Urothelium cell line (cell line): ENCODE measurements at regions not wholly inside any gene's neighbourhood (a gene's known extent, or its start where the extent isn't known, plus 50 kb on each side); places are given as distances from the start of the nearest gene placed in this dataset.
"Not testable (repeated sequence)": the region's sequence is repeated elsewhere in the genome, so short reads cannot be mapped to it uniquely, and the experiment has no call there.

Experiments used
- DNase-seq: peaks from one replicate; pipeline ENCODE4 v3.0.0; 2011; ENCODE audit warnings: low spot score, mixed read lengths
- FAIRE-seq: peaks from 2 replicates; lab custom pipeline; 2011; peaks lifted over from hg19 to GRCh38; lab: Jason Lieb, UNC

DNA sequence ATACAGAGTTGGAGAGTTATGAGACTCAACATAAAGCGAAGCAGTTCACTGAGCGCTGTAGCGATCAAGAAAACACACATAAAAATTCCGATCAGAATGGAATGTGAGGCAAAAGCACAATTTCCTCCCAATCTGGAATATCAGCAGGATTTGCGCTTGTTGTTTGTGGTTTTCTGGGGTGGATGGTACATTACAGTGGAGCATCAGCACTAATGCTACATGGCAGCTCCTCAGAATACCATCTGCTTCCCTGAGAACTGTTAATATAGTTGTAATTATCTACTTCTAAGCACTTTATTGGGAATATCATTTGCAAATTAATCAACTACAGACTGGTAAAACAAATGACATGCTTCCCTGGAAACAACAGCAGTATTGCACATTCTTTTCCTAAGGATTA is 324.1 kb upstream of the PPARGC1A start:
- no peak for FAIRE-seq
- DNase-seq = no peak

DNA sequence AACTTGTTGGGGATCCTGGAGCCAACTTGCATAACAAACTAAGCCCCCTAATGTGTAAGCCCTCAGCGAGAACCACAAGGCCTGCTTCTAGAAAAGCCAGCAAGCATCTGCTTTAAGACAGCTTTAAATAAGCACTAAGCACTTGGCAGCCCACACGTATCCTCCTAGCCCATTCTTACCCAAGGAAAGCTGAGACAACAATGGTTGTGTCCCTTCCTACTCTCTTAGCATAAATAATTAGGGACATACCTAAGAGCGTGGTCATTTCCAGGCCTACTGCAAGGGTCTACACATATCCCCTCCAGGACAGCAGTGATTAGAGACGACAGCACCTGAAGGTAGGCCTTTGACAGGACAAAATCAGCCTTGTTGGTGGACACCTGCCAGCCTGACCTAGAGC is 322.8 kb upstream of the PPARGC1A start:
- DNase-seq = no peak
- no peak for FAIRE-seq

DNA sequence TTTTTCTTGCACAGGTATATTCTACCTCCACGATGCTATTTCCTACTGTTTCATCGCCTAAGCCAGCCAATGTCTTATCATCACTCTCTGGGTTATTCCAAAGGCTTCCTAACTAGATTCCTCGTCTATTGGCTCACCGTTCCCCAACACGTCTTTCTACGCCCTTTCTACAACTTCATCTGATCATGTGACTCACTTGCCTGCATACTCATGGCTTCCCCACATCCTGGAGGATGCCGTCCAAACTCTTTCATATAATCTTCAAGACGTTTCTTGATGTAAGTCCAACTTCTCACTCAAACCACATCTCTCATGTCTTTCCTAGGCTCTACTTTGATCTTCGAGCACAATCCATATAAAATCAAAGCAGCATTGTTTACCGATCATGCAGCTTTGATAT is 322.0 kb upstream of the PPARGC1A start:
- no peak for DNase-seq
- no peak for FAIRE-seq

DNA sequence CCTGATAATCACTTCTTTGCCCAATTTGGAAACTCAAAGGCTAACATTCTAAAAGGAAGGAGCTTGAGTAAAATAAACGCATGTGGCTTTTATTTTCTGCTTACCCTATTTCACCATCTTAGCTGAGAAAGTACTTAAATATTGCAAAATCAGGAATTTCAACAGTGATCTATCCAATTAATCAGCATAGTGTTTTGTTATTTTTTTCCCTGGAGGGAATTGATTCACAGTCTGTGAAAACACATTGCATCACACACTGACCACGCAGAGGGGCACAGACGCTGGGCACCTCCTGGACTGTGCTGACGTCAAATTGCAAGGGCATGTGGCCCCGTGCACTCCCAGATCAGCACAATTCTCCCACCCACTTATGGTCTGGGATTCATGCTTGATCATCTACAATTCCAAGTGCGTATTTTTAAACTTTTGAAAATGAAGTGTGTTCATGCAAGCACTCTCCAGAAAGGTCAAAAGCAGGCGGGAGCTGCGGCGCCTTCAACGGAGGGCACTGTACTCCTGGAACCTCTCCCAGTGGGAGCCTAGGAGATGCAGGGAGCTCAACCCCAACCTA is 320.6 kb upstream of the PPARGC1A start:
- FAIRE-seq = no peak
- no peak for DNase-seq

DNA sequence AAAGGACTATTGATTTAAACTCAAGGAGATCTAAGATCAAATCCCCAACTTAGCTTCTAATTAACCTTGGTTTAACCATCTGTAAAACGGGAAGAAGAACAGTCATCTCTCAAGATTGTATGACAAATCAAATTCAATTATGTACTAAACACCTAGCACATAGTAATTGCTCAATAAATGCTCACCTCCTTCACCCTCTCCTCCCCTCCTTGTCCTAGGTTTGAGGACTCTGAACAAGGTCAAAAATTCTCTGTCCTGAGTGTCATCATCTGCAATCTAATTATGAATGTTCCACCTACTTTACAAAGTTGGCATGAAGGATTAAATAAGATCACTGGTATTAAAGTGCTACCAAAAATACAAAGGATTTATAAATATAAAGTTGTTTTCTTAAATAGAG is 320.1 kb upstream of the PPARGC1A start:
- DNase-seq (no peak), FAIRE-seq (no peak)

DNA sequence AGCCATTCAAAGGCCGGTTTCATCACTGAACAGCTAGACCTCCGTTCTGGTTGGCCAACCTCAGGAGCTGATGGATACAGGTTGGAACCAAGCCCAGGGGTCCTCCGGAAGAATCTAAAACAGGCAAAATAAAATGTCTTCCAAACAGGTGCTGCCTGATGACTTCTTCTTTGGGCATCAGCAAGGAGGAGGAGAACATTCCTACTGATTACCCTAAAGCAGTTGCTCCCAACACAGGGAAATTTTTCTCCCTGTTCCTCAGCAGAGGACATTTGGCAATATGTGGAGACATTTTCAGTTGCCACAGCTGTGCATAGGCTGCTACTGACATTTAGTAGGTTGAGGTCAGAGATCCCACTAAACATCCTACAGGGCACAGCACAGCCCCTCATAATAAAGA is 319.3 kb upstream of the PPARGC1A start:
- FAIRE-seq (no peak), DNase-seq (no peak)

DNA sequence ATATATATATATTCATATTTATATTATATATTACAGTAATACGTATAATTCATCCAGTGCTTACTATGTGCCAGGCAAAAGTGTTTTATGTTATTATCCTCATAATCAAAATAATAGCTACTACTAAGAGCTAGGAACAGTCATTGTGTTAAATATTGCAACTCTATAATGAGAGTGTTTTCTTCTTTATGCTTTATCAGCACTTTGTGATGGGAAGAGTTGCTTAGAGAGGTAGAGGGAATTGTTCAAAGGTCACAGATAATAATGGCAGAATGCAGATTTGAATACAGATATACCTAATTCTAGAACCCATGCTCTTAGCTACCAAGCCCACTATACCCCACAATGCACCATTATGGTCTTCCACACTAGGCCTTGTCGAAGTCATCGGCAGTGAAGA is 318.8 kb upstream of the PPARGC1A start:
- FAIRE-seq = no peak
- DNase-seq = no peak

DNA sequence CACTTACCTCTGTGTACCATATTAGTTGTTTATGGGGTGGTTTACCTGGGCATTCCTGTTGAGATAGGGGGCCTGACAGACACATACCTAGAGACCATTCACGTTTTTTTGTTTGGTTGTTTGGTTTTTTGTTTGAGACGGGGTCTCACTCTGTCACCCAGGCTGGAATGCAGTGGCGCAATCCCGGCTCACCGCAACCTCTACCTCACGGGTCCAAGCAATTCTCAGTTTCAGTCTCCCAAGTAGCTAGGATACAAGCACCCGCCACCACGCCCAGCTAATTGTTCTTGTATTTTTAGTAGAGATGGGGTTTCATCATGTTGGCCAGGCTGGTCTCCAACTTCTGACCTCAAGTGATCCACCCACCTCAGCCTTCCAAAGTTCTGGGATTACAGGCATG is 314.9 kb upstream of the PPARGC1A start:
- FAIRE-seq, DNase-seq: not testable (repeated sequence)

DNA sequence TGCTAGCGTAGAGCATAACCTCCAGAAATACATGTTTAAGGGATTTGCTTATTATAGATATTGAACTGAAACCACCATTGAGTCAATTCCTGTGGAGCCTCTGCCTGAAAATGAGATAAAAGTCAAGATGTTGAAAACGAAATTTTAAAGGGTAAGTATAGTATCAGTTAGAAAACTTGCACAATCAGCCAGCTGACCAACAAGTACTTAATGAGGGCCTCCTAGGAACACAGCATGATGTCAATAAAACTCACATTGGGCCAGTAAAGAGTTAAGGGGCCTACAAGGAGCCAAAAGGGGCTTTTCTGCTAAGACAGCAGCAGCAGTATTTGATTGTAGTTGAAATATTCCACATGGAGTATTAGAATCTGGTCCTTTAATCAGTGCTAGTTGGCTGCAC is 314.1 kb upstream of the PPARGC1A start:
- no peak for FAIRE-seq

DNA sequence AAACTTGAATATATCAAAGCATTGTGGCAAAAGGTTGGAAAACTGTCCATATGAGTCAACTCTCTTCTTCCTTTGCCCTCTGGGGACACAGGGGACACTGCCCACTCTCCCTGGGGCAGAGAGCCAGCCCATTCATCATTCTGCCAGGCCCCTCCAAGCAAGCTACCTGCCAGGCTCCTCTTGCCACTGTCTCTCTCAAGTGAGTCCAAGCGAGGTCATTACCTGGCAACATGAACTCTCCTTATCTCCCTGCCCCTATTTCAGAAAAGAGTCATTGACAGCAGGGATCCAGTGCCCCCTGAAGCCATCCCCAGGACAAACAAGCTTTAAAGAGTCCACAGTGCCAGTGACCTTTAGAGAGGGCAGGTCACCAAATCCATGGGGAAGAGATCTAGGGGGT is 312.7 kb upstream of the PPARGC1A start:
- no peak for DNase-seq
- FAIRE-seq = no peak

More for the DNA sequence above, 314.1 kb upstream of the PPARGC1A start:
- DNase-seq = no peak

DNA sequence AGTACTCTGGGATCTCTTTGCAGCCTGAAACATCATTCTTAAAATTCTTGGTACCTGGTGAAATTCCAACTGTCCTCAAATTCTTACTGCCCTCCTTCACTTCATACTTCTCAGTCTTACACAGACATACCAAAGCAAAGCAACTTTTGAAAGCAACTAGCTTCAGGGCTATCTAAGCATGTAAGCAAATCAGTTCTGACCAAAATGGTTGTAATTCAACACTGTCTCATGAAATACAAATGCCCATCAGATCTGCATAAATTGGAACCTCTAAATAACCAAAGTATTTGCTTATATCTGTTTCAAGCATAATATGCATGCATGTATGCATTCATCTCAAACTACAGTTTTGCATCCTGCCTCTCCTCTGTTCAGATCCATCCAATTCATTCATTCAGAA is 308.1 kb upstream of the PPARGC1A start:
- FAIRE-seq = no peak
- no peak for DNase-seq

DNA sequence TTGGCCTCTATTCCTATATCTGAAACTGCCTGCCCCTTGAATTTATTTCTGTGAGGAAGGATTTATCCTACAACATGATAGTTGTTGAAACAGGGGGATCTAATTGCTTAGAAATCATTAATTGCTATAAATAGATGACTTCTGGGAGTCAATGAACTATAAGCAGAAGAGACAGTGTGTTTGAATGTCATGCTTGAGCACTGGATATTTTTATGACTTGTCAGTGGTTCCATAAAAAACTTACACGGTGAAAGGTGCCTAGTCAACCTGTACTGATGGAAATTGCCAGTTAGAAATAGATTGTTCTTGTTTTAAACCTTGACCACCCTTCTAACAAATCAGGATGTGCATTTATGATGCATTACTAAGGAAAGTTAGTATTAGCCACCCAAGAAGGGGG is 306.9 kb upstream of the PPARGC1A start:
- no peak for FAIRE-seq
- DNase-seq = no peak

DNA sequence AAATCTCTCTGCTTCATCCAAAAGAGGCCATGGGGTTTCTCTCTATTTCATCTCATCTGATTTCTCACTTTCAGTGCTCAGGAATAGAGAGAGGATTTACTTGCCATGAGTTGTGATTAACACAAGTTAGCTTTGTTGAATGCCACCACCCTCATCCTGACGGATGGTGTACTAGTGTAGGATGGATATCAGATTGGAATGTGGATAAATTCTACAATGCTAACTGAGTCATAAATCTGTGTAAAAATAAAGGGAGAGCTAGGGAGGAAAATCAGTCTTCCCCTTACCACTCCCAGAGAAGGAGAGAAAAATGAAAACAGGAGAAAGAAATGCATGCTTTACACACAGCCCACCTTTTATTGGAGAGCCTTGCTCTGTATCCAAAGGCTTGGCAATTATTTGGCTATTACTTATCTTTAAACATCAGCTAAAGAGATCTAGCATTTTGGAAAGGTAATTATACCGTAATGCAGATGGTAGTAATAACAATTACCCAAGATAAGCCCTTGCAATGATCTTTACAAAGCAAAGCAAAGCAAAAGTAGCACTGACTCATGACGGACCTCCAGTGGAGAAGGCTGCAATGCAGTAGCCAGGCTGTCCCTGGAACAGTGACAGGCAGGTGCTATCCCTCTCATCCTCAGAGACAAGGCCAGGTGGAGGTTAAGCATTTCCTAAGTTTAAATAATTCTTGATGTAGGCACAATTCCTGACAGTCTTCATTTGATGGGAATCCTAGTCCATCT is 306.3 kb upstream of the PPARGC1A start:
- DNase-seq (no peak), FAIRE-seq (no peak)

DNA sequence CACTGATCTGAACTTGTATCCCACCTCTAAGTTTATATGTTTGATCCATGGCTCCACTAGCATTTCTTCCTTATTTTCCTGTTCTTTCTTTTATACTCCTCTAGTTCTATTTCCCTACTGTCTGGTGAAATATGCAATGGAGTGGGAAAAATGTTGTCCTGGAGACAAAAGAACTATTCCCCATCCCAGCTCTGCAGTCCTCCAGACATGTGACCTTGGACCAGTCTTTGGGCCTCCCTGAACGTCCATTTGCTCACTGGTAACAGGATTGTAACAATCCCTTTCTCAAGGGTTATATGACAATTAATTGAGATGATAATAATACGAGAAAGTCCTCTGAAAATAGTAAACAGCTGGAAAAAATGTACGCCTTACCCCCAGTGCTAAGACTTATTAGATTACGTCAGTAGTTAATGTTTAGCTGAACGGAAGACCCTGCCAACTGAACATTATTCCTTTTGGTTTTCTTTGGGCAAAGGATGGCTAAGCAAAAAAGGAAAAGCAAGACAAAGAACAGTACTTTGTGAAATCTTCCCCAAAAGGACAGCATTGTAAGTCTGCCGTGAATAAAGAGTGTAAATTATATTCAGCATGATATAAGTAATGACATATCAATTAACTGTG is 302.3 kb upstream of the PPARGC1A start:
- FAIRE-seq (no peak), DNase-seq (no peak)

DNA sequence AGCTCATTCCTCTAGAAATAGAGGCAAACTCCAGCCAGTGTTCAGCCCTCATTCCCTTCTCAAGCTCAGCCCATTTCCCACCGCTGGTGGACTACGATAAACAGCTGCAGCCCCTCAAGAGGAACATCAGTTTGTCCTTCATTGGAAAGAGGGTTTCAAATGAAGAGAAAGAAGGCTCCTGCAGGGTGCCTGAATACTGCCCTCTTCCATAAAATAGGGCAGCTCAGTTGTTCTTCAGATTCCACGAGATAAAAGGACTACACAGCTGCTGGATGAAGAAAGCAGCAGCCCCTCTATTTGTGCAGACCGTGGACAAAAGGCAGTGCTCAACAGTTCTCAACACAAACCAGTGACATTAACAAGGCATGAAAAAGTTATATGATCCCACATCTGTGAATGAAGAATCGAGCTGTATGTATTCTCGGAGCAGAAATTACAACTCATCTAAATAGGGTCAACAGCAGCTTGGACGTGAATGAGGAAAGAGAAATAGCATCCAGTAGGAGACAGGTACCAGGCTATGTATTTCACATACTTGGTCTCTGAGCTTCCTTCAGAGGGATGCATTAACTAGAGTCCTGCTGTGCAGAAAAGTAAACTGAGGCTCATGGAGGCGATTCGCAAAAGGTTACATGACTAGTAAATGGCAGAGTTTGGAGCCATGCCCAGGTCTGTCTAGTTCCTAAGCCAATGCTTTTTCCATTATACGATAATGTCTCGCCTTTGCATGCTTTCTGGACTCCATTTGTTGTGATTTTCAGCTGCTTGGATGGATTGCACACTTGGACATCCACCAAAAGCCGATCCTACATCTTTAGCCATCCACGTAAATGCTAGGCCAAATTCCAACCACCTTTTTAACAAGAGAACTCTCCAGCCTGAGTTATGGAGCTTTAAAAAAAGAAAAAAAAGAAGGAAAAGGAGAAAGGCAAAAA is 301.2 kb upstream of the PPARGC1A start:
- DNase-seq (no peak), FAIRE-seq (no peak)

DNA sequence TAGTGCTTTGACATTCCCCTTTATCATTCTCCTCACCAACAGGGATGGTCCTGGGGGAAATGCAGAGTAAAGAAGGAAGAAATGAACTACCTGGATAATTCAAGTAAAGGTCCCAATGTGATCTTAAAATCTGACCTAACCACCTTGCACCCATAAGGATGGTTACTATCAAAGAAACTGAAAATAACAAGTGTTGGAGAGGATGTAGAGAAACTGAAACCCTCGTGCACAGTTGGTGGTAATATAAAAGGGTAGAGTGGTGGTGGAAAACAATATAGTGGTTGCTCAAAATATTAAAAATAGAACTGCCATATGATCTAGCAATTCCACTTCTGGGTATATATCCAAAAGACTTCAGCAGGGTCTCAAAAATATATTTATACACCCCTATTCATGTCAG is 298.6 kb upstream of the PPARGC1A start:
- no peak for FAIRE-seq
- DNase-seq = no peak

DNA sequence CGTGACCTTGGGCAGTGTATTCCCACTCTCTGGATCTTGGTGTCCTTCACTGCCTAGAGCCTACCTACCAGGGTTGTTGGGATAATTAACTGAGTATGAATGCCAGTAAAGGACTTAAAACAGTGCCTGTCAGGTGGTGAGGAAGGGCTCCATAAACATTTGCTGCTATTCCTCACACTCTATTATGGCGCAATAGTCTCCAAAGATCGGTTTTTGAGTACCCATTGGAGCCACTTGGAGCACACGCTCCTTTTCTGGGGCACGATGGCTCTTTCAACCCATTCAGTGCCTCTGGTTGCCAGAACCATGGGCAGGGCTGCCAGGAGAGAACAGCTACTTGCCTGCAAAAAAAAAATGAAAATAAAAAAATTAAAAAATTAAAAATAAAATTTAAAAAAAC is 296.6 kb upstream of the PPARGC1A start:
- FAIRE-seq (no peak), DNase-seq (no peak)

DNA sequence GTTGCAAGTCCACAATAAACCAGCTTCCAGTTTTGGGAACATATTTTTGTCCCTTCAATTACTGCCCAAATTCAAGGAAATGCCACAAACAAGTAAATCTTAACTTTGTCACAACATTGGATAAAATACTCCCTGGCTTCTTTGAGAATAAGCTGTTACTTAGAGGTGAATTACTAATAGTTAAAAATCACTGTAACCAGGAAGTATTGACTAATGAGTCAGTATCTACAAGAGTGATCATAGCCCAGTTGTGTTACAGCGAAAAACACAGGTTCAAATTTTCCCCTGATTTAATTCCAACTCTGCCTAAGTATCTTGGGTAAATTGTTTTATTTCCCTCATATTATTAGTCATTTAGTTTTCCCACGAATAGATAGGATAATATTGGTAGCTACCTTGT is 291.2 kb upstream of the PPARGC1A start:
- DNase-seq = no peak
- no peak for FAIRE-seq

DNA sequence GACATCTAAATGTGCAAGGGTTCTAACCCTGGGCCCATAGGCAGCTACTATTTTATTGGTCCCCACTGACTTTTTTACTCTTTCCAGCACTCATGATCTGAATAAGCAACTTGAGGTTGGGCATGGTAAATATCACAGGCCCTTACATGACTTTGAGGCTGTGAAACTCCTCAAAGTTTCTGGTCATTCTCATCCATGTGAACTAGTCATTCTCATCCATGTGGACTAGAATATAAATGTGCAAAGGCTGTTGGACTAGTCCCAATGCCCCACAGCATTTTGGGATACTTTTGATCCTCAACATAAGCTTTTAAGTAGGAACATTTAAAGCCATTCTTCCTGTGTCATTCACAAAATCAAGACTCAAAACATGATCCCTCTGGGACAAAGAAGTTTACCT is 290.7 kb upstream of the PPARGC1A start:
- no peak for FAIRE-seq
- DNase-seq = no peak

DNA sequence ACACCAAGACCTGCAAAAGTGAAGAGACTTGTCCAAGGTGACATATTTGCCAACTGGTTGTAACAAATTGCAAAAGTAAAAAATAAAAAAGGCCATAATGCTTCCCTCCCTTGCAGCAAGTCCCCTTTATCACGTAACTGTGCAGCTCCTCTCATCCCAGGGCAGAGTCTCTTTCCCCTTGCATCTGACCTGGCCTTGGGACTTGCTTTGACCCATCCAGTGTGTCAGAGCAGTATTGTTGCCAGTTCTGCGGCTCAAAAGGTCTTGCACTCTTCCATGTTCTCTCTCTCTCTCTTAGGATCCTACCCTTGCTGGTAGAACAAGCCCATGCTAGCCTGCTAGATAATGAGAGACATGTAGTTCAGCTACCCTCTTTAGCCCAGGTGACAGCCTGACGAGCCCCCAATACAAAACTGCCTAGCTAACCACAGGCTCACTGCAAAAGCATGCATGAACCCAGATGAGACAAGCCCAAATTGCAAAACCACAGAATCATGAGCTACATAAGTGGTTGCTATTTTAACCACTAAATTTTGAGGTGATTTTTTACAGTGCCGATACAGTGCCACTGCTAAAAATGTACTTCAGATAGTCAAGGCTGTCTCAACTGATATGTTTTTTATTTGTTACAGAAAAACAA is 289.5 kb upstream of the PPARGC1A start:
- FAIRE-seq (no peak), DNase-seq (no peak)

DNA sequence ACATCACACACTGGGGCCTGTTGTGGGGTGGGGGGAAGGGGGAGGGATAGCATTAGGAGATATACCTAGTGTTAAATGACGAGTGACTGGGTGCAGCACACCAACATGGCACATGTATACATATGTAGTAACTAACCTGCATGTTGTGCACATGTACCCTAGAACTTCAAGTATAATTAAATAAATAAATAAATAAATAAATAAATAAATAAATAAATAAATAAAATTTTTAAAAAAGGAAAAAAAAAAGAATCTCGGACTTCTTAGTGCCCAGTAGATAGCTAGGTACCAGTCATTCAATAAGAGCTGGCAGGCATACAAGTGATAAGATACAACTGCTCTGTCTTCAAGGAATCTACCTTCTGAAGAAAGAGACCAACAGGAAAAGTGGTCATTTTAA is 287.6 kb upstream of the PPARGC1A start:
- not testable (repeated sequence) for FAIRE-seq, DNase-seq
